Dedifferentiated amniotic fluid mesenchymal stem cell (primary cell): ENCODE measurements at regions not wholly inside any gene's neighbourhood (a gene's known extent, or its start where the extent isn't known, plus 50 kb on each side); places are given as distances from the start of the nearest gene placed in this dataset.

Source experiments
- DNase-seq: peaks from one replicate; pipeline ENCODE4 v3.0.0-alpha.2; 2016; ENCODE audit errors: extremely low spot score

- DNase-seq: no peak
Measured at GRCh38 chr10:3858051-3858845, 73.2 kb upstream of the KLF6 start.

GRCh38 chr10:3857318-3857717 is 72.3 kb upstream of the KLF6 start:
- DNase-seq: no peak

- DNase-seq: no peak
Measured at GRCh38 chr10:3856593-3856992, 71.6 kb upstream of the KLF6 start.

- no peak for DNase-seq
Measured at GRCh38 chr10:3853547-3854303, 68.7 kb upstream of the KLF6 start.

- DNase-seq: no peak
Measured at GRCh38 chr10:3853016-3853415, 68.0 kb upstream of the KLF6 start.

- peak; percentile 98 for DNase-seq
Measured at GRCh38 chr10:3852147-3852904, 67.3 kb upstream of the KLF6 start.

GRCh38 chr10:3850999-3851937 is 66.3 kb upstream of the KLF6 start:
- DNase-seq: peak; percentile 30

GRCh38 chr10:3848775-3849635 is 64.0 kb upstream of the KLF6 start:
- peak; percentile 59 for DNase-seq

- DNase-seq: no peak
Measured at GRCh38 chr10:3848005-3848774, 63.2 kb upstream of the KLF6 start.

- DNase-seq: no peak
Measured at GRCh38 chr10:3846736-3847135, 61.7 kb upstream of the KLF6 start.

GRCh38 chr10:3844491-3845025 is 59.5 kb upstream of the KLF6 start:
- DNase-seq: no peak

- no peak for DNase-seq
Measured at GRCh38 chr10:3838460-3839437, 53.7 kb upstream of the KLF6 start.

- no peak for DNase-seq
Measured at GRCh38 chr10:3837647-3838459, 52.8 kb upstream of the KLF6 start.

GRCh38 chr10:3836222-3836820 is 51.3 kb upstream of the KLF6 start:
- no peak for DNase-seq

- no peak for DNase-seq
Measured at GRCh38 chr10:3835770-3836169, 50.8 kb upstream of the KLF6 start.

GRCh38 chr10:3834947-3835346 is 49.9 kb upstream of the KLF6 start:
- DNase-seq: no peak
